ENCODE measurements at regions not wholly inside any gene's neighbourhood (a gene's known extent, or its start where the extent isn't known, plus 50 kb on each side); places are given as distances from the start of the nearest gene placed in this dataset.
"Not testable (repeated sequence)": the region's sequence is repeated elsewhere in the genome, so short reads cannot be mapped to it uniquely, and the experiment has no call there.

DNA sequence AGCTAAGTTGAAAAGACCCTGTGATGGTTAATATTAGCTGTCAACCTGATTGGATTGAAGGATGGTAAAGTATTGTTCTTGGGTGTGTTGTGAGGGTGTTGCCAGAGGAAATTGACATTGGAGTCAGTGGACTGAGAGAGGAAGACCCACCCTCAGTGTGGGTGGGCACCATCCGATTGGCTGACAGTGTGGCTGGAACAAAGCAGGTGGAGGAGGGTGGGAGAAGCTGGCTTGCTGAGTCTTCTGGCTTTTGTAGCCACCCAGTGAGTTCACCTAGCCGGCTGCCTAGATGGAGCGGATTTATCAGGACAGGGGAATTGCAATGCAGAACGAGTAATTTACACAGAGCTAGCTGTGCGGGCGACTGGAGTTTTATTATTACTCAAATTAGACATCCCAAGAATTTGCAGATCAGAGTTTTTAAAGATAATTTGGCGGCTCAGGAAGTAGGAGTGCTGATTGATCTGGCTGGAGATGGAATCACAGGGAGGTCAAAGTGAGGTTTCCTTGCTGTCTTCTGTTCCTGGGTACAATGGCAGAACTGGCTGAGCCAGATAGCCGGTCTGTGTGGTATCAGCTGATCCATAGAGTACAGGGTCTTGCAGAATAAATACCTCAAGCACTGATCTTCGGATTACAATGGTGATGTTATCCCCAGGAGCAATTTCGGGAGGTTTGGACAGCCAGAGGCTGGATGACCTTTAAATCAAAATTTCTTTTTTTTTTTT, 4015.1 kb upstream of the TPTE start:
- not testable (repeated sequence) for TF ChIP-seq POLR2A (IDR thresholded peaks at IDR 0.05)
- TF ChIP-seq, protein P1, sequence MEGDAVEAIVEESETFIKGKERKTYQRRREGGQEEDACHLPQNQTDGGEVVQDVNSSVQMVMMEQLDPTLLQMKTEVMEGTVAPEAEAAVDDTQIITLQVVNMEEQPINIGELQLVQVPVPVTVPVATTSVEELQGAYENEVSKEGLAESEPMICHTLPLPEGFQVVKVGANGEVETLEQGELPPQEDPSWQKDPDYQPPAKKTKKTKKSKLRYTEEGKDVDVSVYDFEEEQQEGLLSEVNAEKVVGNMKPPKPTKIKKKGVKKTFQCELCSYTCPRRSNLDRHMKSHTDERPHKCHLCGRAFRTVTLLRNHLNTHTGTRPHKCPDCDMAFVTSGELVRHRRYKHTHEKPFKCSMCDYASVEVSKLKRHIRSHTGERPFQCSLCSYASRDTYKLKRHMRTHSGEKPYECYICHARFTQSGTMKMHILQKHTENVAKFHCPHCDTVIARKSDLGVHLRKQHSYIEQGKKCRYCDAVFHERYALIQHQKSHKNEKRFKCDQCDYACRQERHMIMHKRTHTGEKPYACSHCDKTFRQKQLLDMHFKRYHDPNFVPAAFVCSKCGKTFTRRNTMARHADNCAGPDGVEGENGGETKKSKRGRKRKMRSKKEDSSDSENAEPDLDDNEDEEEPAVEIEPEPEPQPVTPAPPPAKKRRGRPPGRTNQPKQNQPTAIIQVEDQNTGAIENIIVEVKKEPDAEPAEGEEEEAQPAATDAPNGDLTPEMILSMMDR (IDR thresholded peaks at IDR 0.05): not testable (repeated sequence)

Measured in lower leg skin (tissue), 3 donors.